HG03045 (cell line): ENCODE measurements at regions not wholly inside any gene's neighbourhood (a gene's known extent, or its start where the extent isn't known, plus 50 kb on each side); places are given as distances from the start of the nearest gene placed in this dataset.

Experiments used
- ATAC-seq: cut with Tn5 transposase; IDR thresholded peaks from one replicate; pipeline ENCODE4 v1.9.1; 2021; ENCODE audit warnings: mild to moderate bottlenecking, moderate library complexity; ENCODE audit not compliant: unreplicated experiment

DNA sequence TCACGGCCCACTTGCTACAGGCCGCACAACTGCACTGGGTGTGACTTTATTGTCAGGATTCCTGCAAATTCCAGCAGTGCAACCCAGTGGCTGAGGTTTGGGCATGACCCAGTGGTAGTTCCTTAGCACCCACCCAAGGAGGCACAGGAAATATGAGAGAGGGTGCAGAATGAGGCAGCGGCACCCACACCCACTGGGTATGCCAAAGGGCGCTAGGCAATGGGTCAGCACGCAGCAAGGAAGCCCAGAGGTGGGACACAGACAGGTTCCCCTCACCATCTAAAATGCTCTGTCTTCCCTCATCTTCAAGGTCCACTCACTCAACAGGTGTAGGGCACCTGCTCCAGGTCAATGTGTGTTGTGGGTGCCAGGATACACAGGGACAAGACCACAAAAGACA, 357.8 kb upstream of the MKI67 start:
- no peak for ATAC-seq

- ATAC-seq = no peak
These were observed 359.5 kb upstream of the MKI67 start for GRCh38 chr10:128485701-128486235.

- ATAC-seq = no peak
These were observed 361.3 kb upstream of the MKI67 start for GRCh38 chr10:128487517-128487916.

DNA sequence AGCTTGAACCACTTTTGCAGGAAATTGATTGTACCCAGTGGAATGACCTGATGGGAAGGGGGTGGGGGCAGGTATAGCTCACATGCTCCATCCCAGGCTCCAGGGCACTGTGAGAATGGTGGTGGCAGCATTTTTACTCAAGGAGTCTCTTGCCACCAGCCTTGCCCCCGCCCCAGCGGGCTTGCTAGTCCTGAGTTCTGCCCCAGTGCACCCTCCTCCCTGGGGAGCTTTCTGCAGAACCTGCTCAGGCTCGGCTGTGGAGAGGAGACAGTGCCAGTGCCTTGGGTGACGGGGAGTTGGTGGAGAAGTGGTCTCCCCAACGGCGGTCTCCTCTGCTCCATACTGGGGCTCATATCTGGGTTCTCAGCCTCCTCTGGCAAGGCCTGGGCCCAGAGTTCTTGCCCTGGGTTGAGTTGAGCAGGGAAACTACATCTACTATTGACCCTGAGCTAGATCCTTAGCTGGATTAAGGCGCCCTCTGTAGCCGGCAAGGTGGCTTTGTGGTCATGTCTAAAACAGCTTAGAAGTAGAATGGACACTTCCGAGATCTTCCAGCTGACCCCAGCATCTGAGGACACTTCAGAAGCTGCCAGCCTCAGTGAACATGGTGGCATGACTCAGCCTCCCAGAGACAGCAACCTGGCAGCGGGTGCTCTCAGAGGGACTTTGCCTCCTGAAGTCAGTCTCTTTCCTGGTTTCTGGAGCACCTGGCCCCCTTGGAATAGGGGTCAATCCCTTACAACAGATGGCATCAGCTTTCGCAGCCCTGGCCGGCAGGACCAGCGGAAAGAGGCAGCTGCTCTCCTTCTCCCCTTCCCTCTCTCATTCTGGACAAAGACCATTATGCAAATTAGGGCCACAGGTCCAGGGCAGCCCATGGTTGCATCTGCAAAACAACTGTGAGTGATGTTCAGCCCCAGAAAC, 363.4 kb upstream of the MKI67 start:
- no peak for ATAC-seq

GRCh38 chr10:128491686-128492085, 365.5 kb upstream of the MKI67 start:
- no peak for ATAC-seq

- no peak for ATAC-seq
These were observed 367.6 kb upstream of the MKI67 start for GRCh38 chr10:128493811-128494210.

- no peak for ATAC-seq
These were observed 368.4 kb upstream of the MKI67 start for GRCh38 chr10:128494665-128495064.

DNA sequence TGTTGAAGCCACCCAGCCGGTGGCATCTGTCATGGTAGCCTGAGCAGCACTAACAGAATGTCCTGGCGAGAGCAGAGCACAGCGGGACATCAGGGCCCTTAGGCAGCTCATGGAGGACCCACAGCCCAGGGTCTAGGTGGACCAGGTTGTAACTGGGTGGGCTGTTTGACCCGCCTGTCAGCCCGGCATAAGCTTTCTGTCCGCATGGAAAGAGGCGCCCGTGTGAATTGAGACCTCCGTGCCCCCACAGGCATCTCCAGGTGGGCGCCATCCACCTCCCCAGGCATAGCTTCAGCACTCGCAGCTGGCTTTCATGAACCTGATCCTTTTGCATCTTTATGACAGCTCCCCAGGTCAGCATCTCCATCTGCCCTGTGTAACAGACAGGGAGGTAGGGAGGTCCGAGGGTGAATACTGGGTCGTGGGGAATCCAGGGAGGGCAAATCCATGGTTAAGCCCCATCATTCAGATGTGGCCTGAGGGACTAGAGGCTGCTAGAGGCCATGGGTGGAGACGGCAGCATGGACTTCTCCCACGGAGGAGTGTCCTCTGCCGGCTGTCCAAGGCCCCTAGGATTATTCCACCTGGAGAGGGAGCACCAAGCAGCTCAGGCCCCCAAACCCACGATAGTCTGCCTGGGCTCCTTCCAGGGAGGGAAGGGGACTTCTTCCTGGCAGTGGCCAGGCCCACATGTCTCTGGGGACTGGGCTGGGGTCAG, 371.6 kb upstream of the MKI67 start:
- ATAC-seq = no peak

DNA sequence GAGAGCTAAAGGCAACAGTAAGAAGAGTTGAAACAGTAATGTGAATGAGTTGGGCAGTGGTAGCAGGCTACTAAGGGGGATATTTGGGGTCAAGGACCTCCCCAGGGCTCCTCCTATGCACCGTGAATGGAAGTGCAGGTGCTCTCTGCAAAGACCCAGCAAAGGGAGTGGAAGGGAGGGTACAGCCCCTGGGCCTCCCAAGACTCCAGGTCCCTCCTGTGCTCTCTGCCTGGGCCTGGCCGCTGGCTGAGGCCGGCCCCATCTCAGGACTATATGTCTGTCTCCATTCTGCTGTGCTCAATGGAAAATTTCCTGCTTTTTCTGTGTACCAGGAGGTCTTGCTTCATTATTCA, 372.1 kb upstream of the MKI67 start:
- ATAC-seq = no peak

- ATAC-seq = no peak
These were observed 372.5 kb upstream of the MKI67 start for GRCh38 chr10:128498746-128499145.

DNA sequence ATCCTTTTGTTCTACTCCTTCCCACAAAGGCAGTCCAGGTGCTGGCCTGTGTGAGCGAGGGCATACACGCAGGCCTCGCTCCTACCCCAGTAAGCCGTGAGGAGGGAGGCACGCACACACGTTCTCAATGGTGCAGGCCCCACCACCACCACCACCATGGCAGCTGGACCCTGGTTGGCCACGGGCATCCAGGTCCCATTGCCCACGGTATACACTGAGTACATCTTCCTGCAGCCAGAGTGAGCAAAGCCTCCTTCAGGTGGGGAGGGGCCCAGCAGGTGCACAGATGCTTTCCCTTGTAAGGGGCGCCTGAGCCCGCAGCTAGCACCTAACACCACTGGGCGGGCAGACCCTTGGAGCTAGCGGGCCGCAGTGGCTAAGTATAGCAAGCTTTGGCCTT, 373.3 kb upstream of the MKI67 start:
- no peak for ATAC-seq

GRCh38 chr10:128499956-128500355, 373.7 kb upstream of the MKI67 start:
- no peak for ATAC-seq

- ATAC-seq = no peak
These were observed 374.4 kb upstream of the MKI67 start for GRCh38 chr10:128500642-128501041.

- no peak for ATAC-seq
These were observed 379.1 kb upstream of the MKI67 start for GRCh38 chr10:128505346-128505745.

GRCh38 chr10:128506423-128506822, 380.2 kb upstream of the MKI67 start:
- no peak for ATAC-seq

- ATAC-seq = no peak
These were observed 380.8 kb upstream of the MKI67 start for GRCh38 chr10:128507066-128507465.

- no peak for ATAC-seq
These were observed 385.1 kb upstream of the MKI67 start for GRCh38 chr10:128511284-128511683.

DNA sequence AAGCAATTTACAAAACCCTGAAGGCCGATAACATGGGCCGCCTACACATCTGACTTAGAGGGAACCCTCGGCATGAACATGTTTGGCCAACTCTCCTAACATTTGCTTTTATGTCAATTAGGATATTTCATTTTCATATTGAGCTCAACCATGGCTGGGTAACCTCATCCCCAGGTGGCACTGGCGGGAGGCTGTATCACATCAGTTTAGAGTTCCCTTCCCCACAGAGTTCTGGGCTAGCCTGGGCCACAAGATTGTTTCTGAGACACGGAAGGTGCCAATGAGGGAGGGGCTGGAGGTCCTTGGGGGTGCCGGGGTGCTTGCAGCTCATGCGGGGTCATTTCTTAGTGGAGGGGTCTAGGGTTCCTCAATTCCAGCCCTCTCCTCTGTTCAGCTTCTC, 386.5 kb upstream of the MKI67 start:
- ATAC-seq = no peak

DNA sequence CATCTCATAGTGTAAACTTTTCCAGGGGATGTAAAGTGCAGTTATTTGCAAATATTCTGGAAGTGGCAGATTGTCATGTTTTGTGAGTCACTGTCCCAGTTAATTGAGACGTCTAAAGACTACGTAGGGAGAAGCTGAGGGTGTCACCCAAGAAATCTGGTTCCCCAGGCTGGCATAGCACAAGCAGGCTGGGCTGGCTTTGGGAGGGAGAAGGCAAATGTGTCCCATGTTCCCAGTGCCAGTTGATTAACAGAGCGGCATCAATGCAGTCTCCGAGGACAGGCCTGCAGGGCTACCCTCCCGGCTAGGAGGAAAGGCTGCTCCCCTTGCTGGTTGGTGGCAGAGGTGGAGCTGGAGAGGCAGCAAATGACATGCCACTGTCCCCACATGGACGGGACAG, 388.3 kb upstream of the MKI67 start:
- ATAC-seq = no peak

GRCh38 chr10:128516180-128516579, 390.0 kb upstream of the MKI67 start:
- ATAC-seq = no peak

DNA sequence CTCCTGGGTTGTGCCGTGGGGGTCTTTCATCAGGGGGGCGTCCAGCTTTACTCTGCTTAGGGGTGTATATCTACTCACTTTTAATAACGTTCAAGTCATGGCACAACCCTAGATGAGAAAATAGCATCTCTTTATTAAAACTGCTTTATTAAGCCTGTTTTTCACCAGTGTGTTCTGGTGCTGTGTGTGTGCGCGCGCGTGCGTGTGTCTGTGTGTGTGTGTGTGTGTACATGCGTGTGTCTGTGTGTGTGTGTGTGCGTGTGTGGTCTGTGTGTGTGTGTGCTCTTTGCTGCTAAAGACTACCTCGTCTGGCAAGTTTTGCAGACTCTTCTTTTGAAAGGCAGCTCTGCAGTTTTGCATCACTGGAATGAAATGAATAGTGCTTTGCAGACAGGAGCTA, 390.9 kb upstream of the MKI67 start:
- no peak for ATAC-seq

DNA sequence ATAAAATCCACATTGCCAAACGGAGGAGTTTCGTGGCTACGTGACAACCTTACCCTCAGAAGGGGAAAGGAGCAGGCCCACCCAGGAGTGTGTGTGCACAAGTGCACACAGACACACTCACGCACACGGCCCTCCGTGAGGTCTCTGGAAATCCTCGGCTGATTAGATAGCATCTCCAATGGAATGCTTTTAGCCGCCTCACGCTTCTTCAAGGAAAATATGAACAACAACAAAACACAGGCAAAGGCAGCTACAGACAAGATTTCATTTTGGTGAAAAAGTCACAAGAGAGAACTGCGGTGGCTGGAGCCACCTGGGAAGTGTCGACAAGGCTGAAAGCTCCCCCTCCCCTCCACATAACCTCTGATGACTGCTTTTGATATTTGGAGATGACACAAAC, 391.8 kb upstream of the MKI67 start:
- no peak for ATAC-seq
